K562 (cell line): ENCODE measurements at regions not wholly inside any gene's neighbourhood (a gene's known extent, or its start where the extent isn't known, plus 50 kb on each side); places are given as distances from the start of the nearest gene placed in this dataset.

ENCODE experiments used
- ATAC-seq: fragments of 200-7000 bp; cut with Tn5 transposase; 3 replicates; pipeline ENCODE4 v1.9.1; 2020; ENCODE audit warnings: moderate library complexity
- BruUV-seq: library from RNA; stranded (reverse); fragments of 400-500 nt; replicated peaks from 2 replicates; lab custom pipeline; 2021; lab: Mats Ljungman, UMichigan
- CTCF ChIA-PET: fragments of 300-600 bp; formaldehyde crosslinking; extraction: SDS; loops from one replicate; lab custom pipeline; 2021; ENCODE audit warnings: low intra/inter-chr PET ratio; lab: Yijun Ruan, JAX
- POLR2A ChIA-PET: fragments of 300-600, 350-650 bp; sonication (Branson Sonifier 250); formaldehyde crosslinking; extraction: SDS; loops from one replicate; lab custom pipeline; 2021; ENCODE audit warnings: antibody characterized with exemption, inconsistent platforms; lab: Yijun Ruan, JAX
- DNase-seq, 4 experiments: peaks; one replicate each; pipeline versions ENCODE4 v3.0.0 to v3.0.0-alpha.2; 2011 to 2018; ENCODE audit warnings: low spot score in 3 of 4, mixed read lengths in 3 of 4; ENCODE audit errors: extremely low read depth in 1 of 4
- FAIRE-seq: peaks from 2 replicates; lab custom pipeline; 2011; peaks lifted over from hg19 to GRCh38; lab: Jason Lieb, UNC
- H2AFZ ChIP-seq: 2 replicates; pipeline ENCODE4 v1.6.0; 2011; ENCODE audit warnings: low read depth, low read length, control low read depth, inconsistent platforms
- H3K27ac ChIP-seq: fragments of 200-600 bp; 3 replicates; pipeline ENCODE4 v1.8.0; 2011; ENCODE audit warnings: low read depth, mild to moderate bottlenecking, control low read depth, inconsistent platforms, low read length, moderate library complexity, mixed read lengths; ENCODE audit errors: extremely low read depth
- H3K27me3 ChIP-seq, 2 experiments: fragments of 300-600 bp in 1 of 2; 2 replicates in 1 of 2; 3 replicates in 1 of 2; pipeline versions ENCODE4 v1.6.0 to v1.8.0; 2011; ENCODE audit warnings: inconsistent platforms in 2 of 2, low read length in 2 of 2, mild to moderate bottlenecking in 1 of 2, mixed read lengths in 1 of 2, moderate library complexity in 1 of 2; ENCODE audit not compliant: control insufficient read depth in 2 of 2, insufficient read depth in 2 of 2
- H3K36me3 ChIP-seq: fragments of 300-600 bp; 3 replicates; pipeline ENCODE4 v1.8.0; 2011; ENCODE audit warnings: mild to moderate bottlenecking, low read length, inconsistent platforms; ENCODE audit not compliant: control insufficient read depth, insufficient read depth
- H3K4me1 ChIP-seq, 2 experiments: fragments of 200-600 bp in 1 of 2; replicated peaks in 1 of 2; 2 replicates in 1 of 2; 3 replicates in 1 of 2; pipeline versions ENCODE4 v1.5.1 to v1.8.0; 2011; ENCODE audit warnings: inconsistent platforms in 2 of 2, low read length in 2 of 2, mild to moderate bottlenecking in 1 of 2, mixed read lengths in 1 of 2, moderate library complexity in 1 of 2; ENCODE audit not compliant: control insufficient read depth in 2 of 2, insufficient read depth in 2 of 2
- H3K4me2 ChIP-seq: 2 replicates; pipeline ENCODE4 v1.6.1; 2011; ENCODE audit warnings: low read length, control low read depth, inconsistent platforms, mixed read lengths; ENCODE audit not compliant: insufficient read depth
- H3K4me3 ChIP-seq: fragments of 200-600 bp; sonication (generic), shearing (Covaris generic); 2 replicates; pipeline ENCODE4 v1.5.1; 2016; ENCODE audit warnings: control low read depth, inconsistent platforms
- H3K79me2 ChIP-seq: fragments of 200-600 bp; 3 replicates; pipeline ENCODE4 v1.8.0; 2011; ENCODE audit warnings: low read length, inconsistent platforms; ENCODE audit not compliant: control insufficient read depth, insufficient read depth
- H3K9ac ChIP-seq, 2 experiments: 2 replicates each; pipeline versions ENCODE4 v1.6.0 to v1.6.1; 2011; ENCODE audit warnings: low read depth in 2 of 2, low read length in 2 of 2, control low read depth in 1 of 2, inconsistent platforms in 1 of 2, mild to moderate bottlenecking in 1 of 2, mixed read lengths in 1 of 2; ENCODE audit not compliant: insufficient read depth in 1 of 2
- H3K9me1 ChIP-seq: one replicate; pipeline ENCODE4 v1.6.0; 2011; ENCODE audit warnings: inconsistent platforms, mild to moderate bottlenecking, low read length, moderate library complexity; ENCODE audit not compliant: control insufficient read depth, insufficient read depth
- H3K9me3 ChIP-seq: replicated peaks from 2 replicates; pipeline ENCODE4 v1.5.1; 2011; ENCODE audit warnings: low read depth, low read length, inconsistent platforms; ENCODE audit not compliant: control insufficient read depth, insufficient read depth
- H4K20me1 ChIP-seq: replicated peaks from 2 replicates; pipeline ENCODE4 v1.6.1; 2011; ENCODE audit warnings: low read length, inconsistent platforms, mixed read lengths; ENCODE audit not compliant: control insufficient read depth, insufficient read depth
- ATF1 ChIP-seq, 2 experiments: fragments of 450-650 bp in 1 of 2; IDR thresholded peaks; 2 replicates each; pipeline ENCODE4 v1.6.1; 2016; ENCODE audit warnings: missing compliant biosample characterization in 1 of 2, missing genetic modification characterization in 1 of 2
- BHLHE40 ChIP-seq: IDR thresholded peaks from 2 replicates; pipeline ENCODE4 v1.6.1; 2011; ENCODE audit warnings: low read length, improper control_type of control experiment
- CHAMP1 ChIP-seq: fragments of 450-650 bp; IDR thresholded peaks from 2 replicates; pipeline ENCODE4 v1.6.1; 2016; ENCODE audit warnings: mild to moderate bottlenecking
- EHMT2 ChIP-seq: fragments of 450-650 bp; IDR thresholded peaks from 2 replicates; pipeline ENCODE4 v1.6.1; 2018; ENCODE audit warnings: antibody characterized with exemption
- EP400 ChIP-seq: fragments of 450-650 bp; IDR thresholded peaks from 2 replicates; pipeline ENCODE4 v1.6.1; 2017; ENCODE audit warnings: antibody characterized with exemption, mild to moderate bottlenecking, moderate library complexity
- ERF ChIP-seq: fragments of 450-650 bp; formaldehyde crosslinking; IDR thresholded peaks from 2 replicates; pipeline ENCODE4 v1.4.0; 2020; ENCODE audit warnings: mild to moderate bottlenecking, mixed read lengths
- HOXB6 ChIP-seq: fragments of 250-450 bp; sonication (Bioruptor Pico); IDR thresholded peaks from 2 replicates; pipeline ENCODE4 v1.5.1; 2022; ENCODE audit warnings: mild to moderate bottlenecking, borderline replicate concordance
- KDM1A ChIP-seq, 2 experiments: fragments of 450-650 bp; IDR thresholded peaks; 2 replicates each; pipeline ENCODE4 v1.6.1; 2016; ENCODE audit warnings: mild to moderate bottlenecking in 2 of 2
- LARP7 ChIP-seq: fragments of 450-650 bp; IDR thresholded peaks from 2 replicates; pipeline ENCODE4 v1.6.1; 2016
- PCBP1 ChIP-seq: fragments of 200-400 bp; formaldehyde crosslinking; IDR thresholded peaks from 2 replicates; pipeline ENCODE4 v1.6.1; 2018; ENCODE audit warnings: mild to moderate bottlenecking, low read depth, low read length; ENCODE audit not compliant: poor library complexity, severe bottlenecking
- PHF8 ChIP-seq: fragments of 200-600 bp; sonication (generic); IDR thresholded peaks from 2 replicates; pipeline ENCODE4 v1.6.1; 2012; ENCODE audit warnings: mixed run types, mild to moderate bottlenecking, inconsistent platforms, low read length, moderate library complexity, borderline replicate concordance
- PRPF4 ChIP-seq: fragments of 200-400 bp; formaldehyde crosslinking; IDR thresholded peaks from one replicate; pipeline ENCODE4 v1.6.1; 2017; ENCODE audit warnings: low read length, low read depth, mild to moderate bottlenecking; ENCODE audit not compliant: insufficient read depth, poor library complexity, severe bottlenecking
- TEAD2 ChIP-seq: fragments of 450-650 bp; IDR thresholded peaks from 2 replicates; pipeline ENCODE4 v1.6.1; 2016; ENCODE audit warnings: missing genetic modification characterization, control low read depth, missing compliant biosample characterization
- WHSC1 ChIP-seq: IDR thresholded peaks from one replicate; pipeline ENCODE4 v1.6.1; 2012; ENCODE audit warnings: low read length, control low read depth, inconsistent platforms
- ZNF124 ChIP-seq: sonication (generic); formaldehyde crosslinking; IDR thresholded peaks from 2 replicates; pipeline ENCODE4 v1.8.1; 2022; ENCODE audit warnings: missing genetic modification reagents
- WGBS: fragments of 100-300 bp; shearing (Covaris generic); methylation state at CpG from one replicate; pipeline ENCODE4 v1.1.6; 2016; ENCODE audit warnings: low coverage, mixed read lengths; ENCODE audit not compliant: insufficient coverage; ENCODE audit errors: missing lambda C conversion rate; 5-methylcytosine and 5-hydroxymethylcytosine counted together
- in situ Hi-C: fragments of 300-500 bp; cut with MboI; formaldehyde crosslinking; loops from 4 replicates; pipeline ENCODE4 v1.15.0; 2018; ENCODE audit warnings: inconsistent platforms, mixed read lengths
- intact Hi-C: fragments of 100-400 bp; cut with micrococcal nuclease; formaldehyde crosslinking; loops from 2 replicates; pipeline ENCODE4 v1.14.2; 2022
- TF ChIP-seq, protein P1 (sequence below): sonication (generic); formaldehyde crosslinking; IDR thresholded peaks from 2 replicates; pipeline ENCODE4 v1.8.0; 2022; ENCODE audit warnings: missing genetic modification reagents, mild to moderate bottlenecking, borderline replicate concordance
- TF ChIP-seq, protein P2 (sequence below): fragments of 200-800 bp; sonication (Bioruptor generic); IDR thresholded peaks from 2 replicates; pipeline ENCODE4 v1.6.1; 2017; ENCODE audit warnings: missing genetic modification characterization, missing compliant biosample characterization

GRCh38 chr6:9205645-9206044 lies 770.3 kb upstream of the SLC35B3 start (continued):
- no peak for TF ChIP-seq TEAD2 (tag)
- TF ChIP-seq ZNF124 (CRISPR knock-in tag): no peak
- TF ChIP-seq PRPF4: no peak

DNA sequence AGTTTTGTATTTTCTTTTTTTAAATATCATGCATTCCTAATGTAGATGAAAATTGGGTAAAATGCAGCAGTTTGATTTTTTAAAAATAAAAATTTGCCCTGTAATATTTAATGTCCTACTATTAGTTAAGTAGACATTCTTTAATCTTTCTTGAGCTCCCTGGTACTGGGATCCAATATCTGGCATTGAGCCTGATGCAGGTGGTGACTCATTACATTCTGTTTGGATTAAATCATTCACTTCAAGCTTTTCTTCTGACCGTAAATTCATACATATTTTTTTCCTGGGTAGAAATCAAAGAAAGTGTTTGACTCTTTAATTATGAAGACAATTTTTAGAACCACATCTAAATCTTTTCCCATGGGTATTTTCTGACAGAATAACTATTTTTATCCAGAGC lies 768.8 kb upstream of the SLC35B3 start:
- FAIRE-seq (no peak), DNase-seq (no peak), ATAC-seq (no peak)
- POLR2A ChIA-PET: no interaction called here
- H3K9me3 ChIP-seq: peaks cover 4% of the 10 kb centered on the region; the same call in 1 of the 2 replicates
- no peak overlapping the region for H3K4me2 ChIP-seq
- no TSS peak for BruUV-seq
- intact Hi-C loops: no loop called here
- no peaks in the 10 kb centered on the region for H3K4me1 ChIP-seq
- H3K4me3 ChIP-seq: no peak overlapping the region
- H4K20me1 ChIP-seq: no peaks in the 10 kb centered on the region
- H3K9me1 ChIP-seq: no peaks in the 10 kb centered on the region
- CTCF ChIA-PET: no interaction called here
- H3K36me3 ChIP-seq: no peaks in the 10 kb centered on the region
- no peak overlapping the region for H3K9ac ChIP-seq
- H2AFZ ChIP-seq: no peak overlapping the region
- H3K27ac ChIP-seq: no peak overlapping the region
- H3K27me3 ChIP-seq: no peaks in the 10 kb centered on the region
- in situ Hi-C loops: no loop called here
- WGBS: 5% methylated on average over 1 of the region's 1 CpG
- H3K79me2 ChIP-seq: no peaks in the 10 kb centered on the region
- TF ChIP-seq CHAMP1 (no peak), ERF (CRISPR knock-in tag) (no peak), EP400 (no peak), ATF1 (CRISPR knock-in tag; IDR thresholded peaks at IDR 0.05) (no peak), ATF1 (tag; IDR thresholded peaks at IDR 0.05) (no peak), PHF8 (no peak), BHLHE40 (no peak), KDM1A (IDR thresholded peaks at IDR 0.05) (no peak), PCBP1 (no peak), WHSC1 (no peak), LARP7 (no peak), EHMT2 (no peak), HOXB6 (CRISPR knock-in tag) (no peak)
- TF ChIP-seq, protein P1, sequence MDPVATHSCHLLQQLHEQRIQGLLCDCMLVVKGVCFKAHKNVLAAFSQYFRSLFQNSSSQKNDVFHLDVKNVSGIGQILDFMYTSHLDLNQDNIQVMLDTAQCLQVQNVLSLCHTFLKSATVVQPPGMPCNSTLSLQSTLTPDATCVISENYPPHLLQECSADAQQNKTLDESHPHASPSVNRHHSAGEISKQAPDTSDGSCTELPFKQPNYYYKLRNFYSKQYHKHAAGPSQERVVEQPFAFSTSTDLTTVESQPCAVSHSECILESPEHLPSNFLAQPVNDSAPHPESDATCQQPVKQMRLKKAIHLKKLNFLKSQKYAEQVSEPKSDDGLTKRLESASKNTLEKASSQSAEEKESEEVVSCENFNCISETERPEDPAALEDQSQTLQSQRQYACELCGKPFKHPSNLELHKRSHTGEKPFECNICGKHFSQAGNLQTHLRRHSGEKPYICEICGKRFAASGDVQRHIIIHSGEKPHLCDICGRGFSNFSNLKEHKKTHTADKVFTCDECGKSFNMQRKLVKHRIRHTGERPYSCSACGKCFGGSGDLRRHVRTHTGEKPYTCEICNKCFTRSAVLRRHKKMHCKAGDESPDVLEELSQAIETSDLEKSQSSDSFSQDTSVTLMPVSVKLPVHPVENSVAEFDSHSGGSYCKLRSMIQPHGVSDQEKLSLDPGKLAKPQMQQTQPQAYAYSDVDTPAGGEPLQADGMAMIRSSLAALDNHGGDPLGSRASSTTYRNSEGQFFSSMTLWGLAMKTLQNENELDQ (CRISPR knock-in tag): no peak
- TF ChIP-seq, protein P2, sequence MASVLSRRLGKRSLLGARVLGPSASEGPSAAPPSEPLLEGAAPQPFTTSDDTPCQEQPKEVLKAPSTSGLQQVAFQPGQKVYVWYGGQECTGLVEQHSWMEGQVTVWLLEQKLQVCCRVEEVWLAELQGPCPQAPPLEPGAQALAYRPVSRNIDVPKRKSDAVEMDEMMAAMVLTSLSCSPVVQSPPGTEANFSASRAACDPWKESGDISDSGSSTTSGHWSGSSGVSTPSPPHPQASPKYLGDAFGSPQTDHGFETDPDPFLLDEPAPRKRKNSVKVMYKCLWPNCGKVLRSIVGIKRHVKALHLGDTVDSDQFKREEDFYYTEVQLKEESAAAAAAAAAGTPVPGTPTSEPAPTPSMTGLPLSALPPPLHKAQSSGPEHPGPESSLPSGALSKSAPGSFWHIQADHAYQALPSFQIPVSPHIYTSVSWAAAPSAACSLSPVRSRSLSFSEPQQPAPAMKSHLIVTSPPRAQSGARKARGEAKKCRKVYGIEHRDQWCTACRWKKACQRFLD (CRISPR knock-in tag): no peak
